Posterior vena cava (tissue), 2 donors: ENCODE measurements at regions not wholly inside any gene's neighbourhood (a gene's known extent, or its start where the extent isn't known, plus 50 kb on each side); places are given as distances from the start of the nearest gene placed in this dataset.

ENCODE experiments used
- DNase-seq: peaks from one replicate; pipeline ENCODE4 v3.0.0-alpha.2; 2020; ENCODE audit warnings: low spot score
- intact Hi-C, 2 donors: fragments of 100-400 bp; cut with DNase I; formaldehyde crosslinking; loops; one replicate each; pipeline versions ENCODE4 v1.14.1 to v1.14.2; 2022 to 2023
- donor health status: DM: yes; HTN: yes; CAD: no.
- donor health status: DM: yes; HTN: yes; CAD: no.

DNA sequence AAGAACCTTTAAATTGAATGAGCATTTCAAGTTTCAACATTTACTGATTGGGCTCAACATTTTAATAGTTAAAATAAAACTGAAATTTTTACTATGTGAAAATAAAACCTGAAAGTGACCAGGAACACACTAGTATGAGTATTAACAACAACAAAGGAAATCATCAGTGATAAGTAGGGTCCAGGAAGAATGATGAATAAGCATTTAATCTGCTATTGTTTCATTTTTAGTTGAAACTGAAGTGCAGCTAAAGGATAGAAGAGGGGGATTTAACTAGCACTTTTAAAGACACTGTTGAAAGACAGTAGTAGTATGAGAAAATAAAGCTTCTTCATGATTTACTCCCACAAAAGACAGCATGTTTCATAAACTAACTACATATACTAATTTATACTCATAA is 250.9 kb upstream of the IPO5 start:
- intact Hi-C loops, result no loop called here

DNA sequence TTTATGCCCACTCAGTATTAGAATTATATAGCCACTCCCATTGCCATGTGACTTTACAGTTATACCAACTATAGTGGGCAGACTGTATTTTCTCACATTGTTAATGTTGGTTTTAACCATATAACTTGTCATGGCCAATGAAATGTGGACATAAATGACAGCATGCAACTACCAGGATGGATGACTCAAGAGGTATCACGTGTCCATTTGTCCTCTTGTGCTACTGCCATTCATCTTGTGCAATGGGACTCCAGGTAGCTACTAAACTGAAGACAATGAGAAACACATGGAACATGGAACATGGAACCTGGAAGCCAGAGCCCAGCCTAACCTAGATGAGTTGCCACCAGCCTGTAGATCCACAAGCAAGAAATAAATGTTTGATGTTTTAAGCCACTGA is 242.7 kb upstream of the IPO5 start:
- intact Hi-C loops, result no loop called here
- no peak for DNase-seq

More for the DNA sequence above, 250.9 kb upstream of the IPO5 start:
- no peak for DNase-seq

DNA sequence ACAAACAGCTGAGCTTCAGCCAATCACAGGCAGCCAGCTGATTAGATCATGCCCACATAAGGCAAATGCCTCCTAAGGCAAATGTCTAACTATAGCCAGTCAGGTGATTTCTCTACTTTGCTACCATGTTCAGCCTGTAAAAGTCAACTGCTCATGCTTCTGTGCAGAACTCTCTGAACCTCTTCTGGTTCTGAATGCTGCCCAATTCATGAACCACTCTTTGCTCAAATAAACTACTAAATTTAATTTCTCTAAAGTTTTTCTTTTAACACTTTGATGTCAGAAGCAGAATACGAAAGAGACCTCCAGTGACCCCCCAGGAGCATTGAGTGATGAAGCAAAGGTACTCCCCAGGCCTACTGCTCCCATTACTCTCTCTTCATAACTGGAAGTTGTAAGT is 240.7 kb upstream of the IPO5 start:
- no peak for DNase-seq
- intact Hi-C loops, result no loop called here

DNA sequence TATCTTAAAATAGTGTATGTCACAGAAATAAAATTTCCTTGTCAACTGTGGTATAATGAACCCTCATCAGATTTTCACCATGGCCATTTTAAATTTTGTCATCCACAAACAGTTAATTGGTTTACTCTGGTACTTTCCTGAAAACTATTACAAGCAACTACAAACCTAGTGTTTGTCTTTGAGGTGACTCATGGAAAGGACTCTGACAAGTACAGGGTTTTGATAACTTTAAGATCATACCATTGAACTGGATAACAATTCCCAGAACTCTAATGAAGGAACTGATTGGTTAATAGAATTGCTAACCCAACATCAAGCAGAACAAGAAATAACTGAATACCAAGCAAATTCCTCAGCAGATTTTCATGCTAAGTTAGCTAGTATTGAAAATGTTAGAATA is 237.7 kb upstream of the IPO5 start:
- DNase-seq, result no peak
- intact Hi-C loops, result no loop called here

- intact Hi-C loops, result no loop called here
Observed at GRCh38 chr13:97716746-97717145, 236.7 kb upstream of the IPO5 start.

DNA sequence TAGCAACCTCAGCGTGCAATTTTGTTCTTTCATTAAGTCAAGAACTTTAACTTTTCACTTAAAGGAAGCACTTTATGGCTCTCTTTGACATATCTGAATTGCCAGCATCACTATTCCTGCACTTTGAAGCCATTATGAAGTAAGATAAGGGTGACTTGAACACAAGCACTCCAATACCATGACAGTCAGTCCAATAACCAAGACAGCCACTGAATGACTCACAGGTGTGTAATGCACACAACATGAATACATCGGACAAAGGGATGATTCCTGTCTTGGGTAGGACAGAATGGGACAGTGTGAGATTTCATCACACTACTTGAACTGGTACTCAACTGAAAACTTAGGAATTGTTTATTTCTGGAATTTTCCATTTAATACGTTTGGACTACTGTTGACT is 233.7 kb upstream of the IPO5 start:
- intact Hi-C loops, result no loop called here
- no peak for DNase-seq

More at GRCh38 chr13:97716746-97717145, 236.7 kb upstream of the IPO5 start:
- no peak for DNase-seq

DNA sequence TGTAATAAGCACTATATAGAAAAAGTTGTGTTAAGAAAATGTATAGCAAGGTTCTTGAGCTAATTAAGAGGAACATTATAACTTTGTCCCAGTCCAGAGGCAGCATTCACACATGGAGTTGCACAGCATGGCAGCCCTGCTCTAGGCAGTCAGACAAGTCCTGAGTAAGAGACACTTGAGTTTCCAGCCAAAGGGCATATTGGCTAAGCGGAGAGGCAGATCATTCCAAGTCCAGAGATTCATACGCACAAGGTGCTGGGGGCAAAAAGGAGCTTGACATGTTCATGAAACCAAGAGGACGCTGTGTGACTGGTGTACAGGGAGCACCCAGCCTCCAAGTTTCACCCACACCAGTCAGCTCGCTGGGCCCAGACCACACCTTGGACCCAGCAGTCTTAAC is 232.6 kb upstream of the IPO5 start:
- no peak for DNase-seq
- intact Hi-C loops, result no loop called here

DNA sequence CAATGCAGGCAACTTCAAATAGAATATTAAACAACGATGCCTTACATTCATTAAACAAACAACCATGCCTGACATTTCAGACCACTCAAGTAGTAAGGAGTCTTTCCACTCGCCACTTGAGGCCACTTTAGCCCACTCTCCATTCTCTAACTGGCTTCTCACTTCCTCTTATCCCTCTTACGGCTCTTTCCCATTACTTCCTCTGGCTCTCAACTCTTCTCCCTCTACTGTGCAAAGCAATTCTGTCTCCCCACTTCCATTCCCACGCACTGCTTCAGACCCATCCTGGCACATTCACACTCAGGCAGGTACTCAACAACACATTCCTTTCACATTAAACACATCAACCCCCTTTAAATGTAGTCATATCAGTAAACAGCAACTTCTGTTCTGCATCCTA is 229.8 kb upstream of the IPO5 start:
- no peak for DNase-seq
- intact Hi-C loops, result no loop called here

DNA sequence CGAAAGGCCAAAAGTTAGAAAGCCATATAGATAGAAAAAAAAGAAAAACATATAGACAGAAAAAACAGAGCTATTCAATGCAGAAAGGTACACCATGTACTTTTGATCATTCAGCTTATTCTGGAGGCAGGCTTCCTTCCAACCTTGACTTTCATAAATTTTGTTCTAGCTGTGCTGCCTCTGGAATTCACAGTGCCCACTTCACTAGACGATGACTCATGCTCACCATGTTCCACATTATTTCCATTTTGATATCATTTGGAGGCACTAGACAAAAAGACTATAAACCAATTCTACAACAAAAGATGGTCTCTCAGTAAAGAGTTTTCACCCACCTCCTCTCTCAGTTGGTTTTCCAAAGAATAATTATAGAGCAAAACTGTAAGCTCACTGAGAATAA is 229.0 kb upstream of the IPO5 start:
- intact Hi-C loops, result no loop called here
- DNase-seq, result no peak

DNA sequence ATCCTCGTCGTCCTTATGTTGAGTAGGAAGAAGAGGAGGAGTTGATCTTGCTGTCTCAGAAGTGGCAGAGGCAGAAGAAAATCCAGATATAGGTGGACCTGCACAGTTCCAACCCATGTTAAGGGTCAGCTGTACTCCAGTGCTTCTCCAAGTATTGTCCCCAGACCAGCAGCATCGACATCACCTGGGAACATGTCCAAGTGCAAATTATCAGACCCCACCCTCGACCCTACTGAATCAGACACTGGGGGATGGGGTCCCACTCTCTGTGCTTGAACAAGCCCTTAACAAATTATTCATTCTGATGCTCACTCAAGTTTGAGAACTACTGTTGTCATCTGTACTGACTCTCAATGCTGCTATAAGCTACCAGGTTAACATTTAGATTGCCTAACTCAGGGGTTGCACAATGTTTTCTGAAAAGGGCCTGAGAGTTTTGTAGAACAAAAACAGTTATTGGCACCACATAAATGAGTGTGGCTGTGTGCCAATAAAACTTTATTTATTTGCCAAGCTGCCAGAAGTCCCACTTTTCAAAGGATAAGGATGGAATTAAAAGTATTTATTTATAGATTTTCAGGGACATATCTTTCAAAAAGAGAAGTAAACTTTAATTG is 226.7 kb upstream of the IPO5 start:
- intact Hi-C loops, result no loop called here
- DNase-seq, result no peak

- no peak for DNase-seq
- intact Hi-C loops, result no loop called here
Observed at GRCh38 chr13:97727991-97728390, 225.5 kb upstream of the IPO5 start.

GRCh38 chr13:97736436-97736835 is 217.0 kb upstream of the IPO5 start:
- intact Hi-C loops, result no loop called here
- DNase-seq, result no peak

GRCh38 chr13:97742084-97742483 is 211.4 kb upstream of the IPO5 start:
- DNase-seq, result no peak
- intact Hi-C loops, result no loop called here

- intact Hi-C loops, result no loop called here
- no peak for DNase-seq
Observed at GRCh38 chr13:97743938-97744337, 209.5 kb upstream of the IPO5 start.

DNA sequence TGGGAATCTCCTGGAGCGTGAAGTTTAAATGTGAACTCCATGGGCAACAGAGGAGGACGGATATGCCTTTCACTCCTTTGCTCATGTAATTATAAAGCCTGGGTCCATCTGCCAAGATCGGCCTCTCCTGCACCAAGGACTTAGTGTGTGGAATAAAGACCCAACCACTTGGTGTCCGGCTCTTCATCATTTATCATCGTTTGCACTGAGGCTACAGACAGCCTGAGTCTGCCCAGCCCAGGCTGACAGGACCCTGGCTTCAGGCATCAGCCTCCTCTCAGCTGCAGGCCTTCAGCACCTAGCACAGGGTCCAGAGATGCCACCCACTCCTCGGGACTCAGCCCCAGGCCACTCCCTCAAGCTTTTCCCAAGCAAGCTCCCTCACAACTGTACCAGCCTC is 206.8 kb upstream of the IPO5 start:
- no peak for DNase-seq
- intact Hi-C loops, result no loop called here

DNA sequence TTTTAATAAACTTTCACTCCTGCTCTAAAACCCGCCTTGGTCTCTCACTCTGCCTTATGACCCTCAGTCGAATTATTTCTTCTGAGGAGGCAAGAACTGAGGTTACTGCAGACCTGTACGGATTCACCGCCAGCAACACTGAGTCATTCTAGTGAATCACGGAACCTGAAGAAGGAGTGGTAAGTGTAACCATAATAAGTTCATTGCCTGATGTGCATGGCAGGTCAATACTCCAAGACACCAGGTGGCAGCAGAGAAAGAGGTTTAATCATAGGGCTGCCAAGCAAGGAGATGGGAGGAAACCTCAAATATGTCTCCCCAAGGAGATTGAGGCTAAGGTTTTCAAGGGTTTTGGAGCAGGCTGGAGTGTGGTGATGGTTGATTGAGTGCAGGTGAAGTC is 204.3 kb upstream of the IPO5 start:
- intact Hi-C loops, result no loop called here
- DNase-seq, result no peak

DNA sequence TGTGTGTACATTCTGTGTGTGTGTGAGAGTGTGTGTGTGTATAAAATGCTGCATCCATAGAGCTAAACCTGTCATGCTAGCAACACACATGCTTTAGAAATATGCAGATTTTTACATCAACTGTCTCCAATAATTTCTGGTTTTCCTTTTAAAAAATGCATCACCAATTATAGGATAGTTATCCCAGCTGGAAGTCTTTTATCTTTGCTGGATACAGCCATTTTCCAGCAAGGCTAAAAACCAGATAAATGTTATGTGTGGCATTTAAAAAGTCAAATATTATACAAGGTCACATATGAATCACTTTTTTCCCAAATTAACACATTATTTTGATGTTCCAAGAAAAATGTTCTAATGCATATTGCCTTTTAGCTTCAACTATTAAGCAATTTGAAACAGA is 202.0 kb upstream of the IPO5 start:
- no peak for DNase-seq
- intact Hi-C loops, result no loop called here

GRCh38 chr13:97752961-97753668 is 200.4 kb upstream of the IPO5 start:
- no peak for DNase-seq
- intact Hi-C loops, result no loop called here

DNA sequence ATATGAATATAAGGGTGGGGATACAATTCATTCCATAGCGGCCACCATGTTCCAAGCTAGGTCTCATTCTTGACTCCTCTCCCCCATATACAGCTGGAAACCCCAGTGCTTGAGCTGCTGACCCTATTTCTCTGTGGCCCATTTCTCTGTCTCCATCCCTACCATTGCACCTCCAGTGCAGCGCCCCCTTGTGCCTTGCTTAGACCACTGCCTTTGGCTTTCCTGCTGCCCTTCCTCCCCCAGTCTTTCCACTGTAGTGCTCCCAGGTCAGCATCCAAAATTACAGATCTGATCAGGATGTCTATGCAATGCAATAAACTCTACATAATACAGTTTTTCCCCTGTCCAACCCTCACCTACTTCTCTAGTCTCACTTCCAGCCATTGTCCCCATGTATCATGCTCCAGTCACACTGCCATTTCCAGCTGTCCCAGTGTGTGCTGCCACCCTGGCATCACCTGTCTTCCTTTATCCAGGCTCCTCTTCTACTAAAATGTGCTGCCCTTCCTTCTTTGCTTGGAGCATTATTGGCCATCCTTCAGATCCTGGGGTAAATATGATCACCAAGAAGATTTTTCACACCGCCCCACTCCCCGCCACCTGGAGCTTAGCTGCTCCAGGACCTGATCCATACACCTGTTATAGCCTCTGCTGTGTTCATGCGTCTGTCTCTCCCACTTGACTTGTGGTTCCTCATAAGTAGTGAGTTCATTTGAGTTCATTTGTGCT is 199.4 kb upstream of the IPO5 start:
- intact Hi-C loops, result no loop called here
- DNase-seq, result no peak

DNA sequence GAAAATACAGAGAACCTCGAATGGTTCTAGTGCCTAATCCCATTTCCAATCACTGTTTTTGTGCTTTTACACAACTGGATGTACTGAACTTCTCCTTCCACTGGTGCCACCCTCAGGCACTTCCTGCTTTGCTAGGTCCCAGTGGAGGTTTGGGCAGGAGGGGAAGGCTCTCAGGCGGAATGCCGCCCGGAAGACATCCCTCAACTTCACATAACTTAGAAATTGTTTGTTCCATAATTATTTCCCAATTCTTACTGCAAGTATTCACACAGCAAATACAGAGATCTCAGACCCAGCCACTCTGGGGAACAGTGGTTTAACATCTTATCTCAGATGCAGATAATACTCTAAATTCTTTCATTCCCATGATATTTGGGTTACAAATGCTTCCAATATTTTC is 195.7 kb upstream of the IPO5 start:
- no peak for DNase-seq
- intact Hi-C loops, result no loop called here

DNA sequence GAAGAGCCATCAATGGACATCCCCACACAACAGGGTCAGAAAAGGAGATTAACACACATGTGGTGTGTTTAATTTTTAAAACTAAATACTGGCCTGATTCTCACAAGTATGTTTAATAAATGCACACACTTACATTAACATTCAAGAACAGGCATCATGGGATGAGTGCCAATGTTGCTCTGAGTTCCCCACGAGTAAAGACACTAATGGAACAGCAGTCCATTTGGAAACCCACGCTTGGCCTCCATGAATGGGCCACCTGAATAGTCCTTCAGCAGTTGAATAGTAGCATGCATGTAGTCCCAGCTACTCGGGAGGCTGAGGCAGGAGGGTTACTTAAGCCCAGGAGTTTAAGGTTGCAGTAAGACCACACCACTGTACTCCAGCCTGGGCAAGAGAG is 195.2 kb upstream of the IPO5 start:
- intact Hi-C loops, result no loop called here

More for the DNA sequence above, 195.2 kb upstream of the IPO5 start:
- no peak for DNase-seq
